Erythroblast (primary cell): ENCODE measurements at regions not wholly inside any gene's neighbourhood (a gene's known extent, or its start where the extent isn't known, plus 50 kb on each side); places are given as distances from the start of the nearest gene placed in this dataset.

Experiments used
- GATA1 ChIP-seq: IDR thresholded peaks from 2 replicates; pipeline ENCODE4 v1.6.1; 2011; ENCODE audit warnings: low read depth, mild to moderate bottlenecking, control low read depth, low read length, moderate library complexity
- POLR2A ChIP-seq: IDR thresholded peaks from 2 replicates; pipeline ENCODE4 v1.6.1; 2011; ENCODE audit warnings: mild to moderate bottlenecking, low read length

- TF ChIP-seq POLR2A, result no peak
- TF ChIP-seq GATA1, result no peak
These were observed 131.2 kb upstream of the STX18 start for GRCh38 chr4:4673070-4673469.
